ENCODE measurements at regions not wholly inside any gene's neighbourhood (a gene's known extent, or its start where the extent isn't known, plus 50 kb on each side); places are given as distances from the start of the nearest gene placed in this dataset.

DNA sequence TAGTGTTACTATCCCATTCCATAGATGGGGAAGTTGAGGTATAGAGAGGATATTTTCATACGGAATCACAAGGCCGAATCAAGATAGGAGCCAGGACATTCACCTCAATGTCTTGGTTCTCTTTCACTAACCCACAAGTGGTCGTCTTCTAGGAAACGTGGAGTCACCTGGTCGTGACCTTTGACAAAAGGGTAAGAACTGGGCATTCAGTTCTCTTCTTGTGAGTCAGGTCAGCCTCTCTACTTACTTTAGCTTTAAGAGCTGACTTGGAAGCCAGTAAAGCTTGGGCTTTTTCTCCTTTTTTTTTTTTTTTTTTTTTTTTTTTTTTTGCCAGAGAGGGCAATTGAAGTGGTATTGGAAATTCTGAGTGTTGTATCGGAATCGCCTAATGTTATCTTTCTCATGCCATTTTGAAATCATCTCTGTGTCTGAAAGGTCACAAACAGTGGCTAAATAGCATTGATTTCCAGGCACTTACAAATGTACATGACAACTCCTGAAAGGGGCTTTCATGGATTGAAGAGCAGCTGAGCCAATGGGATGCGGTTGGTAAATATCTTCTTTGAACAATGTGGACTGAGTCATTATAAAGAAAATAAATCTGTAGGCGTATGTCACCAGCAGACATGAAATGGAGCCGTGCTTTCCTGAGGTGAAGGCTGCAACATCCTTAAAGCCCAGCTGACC, 356.9 kb downstream of the KIF16B start:
- Histone ChIP-seq H3K4me1 (ENCODE audit: insufficient read depth, low read length) (peaks cover 12% of the 10 kb centered on the region; the same call in 1 of the 2 replicates), H3K36me3 (ENCODE audit: low read depth, low read length) (no peaks in the 10 kb centered on the region), H3K27me3 (ENCODE audit: low read length) (no peaks in the 10 kb centered on the region), H3K4me3 (ENCODE audit: low read length) (no peak overlapping the region), H3K9me3 (ENCODE audit: low read length) (no peaks in the 10 kb centered on the region), H3K79me2 (ENCODE audit: low read length) (no peaks in the 10 kb centered on the region), H3K27ac (ENCODE audit: low read length) (peak overlapping the region; percentile 39), H2AFZ (ENCODE audit: low read length) (peak overlapping the region; percentile 29; the same call in 1 of the 2 replicates), H3K9me2 (replicated peaks; ENCODE audit: low read length) (no peaks in the 10 kb centered on the region), H3F3A (ENCODE audit: low read length, unreplicated experiment) (no peaks in the 10 kb centered on the region), H3K4me2 (ENCODE audit: low read length) (peak overlapping the region; percentile 4; the same call in 1 of the 2 replicates), H4K20me1 (ENCODE audit: low read length) (no peaks in the 10 kb centered on the region), H3K9ac (ENCODE audit: low read length) (no peak overlapping the region)
- DNase-seq (peak; percentile 75), ATAC-seq (peak; percentile 88)
- ChIA-PET POLR2A (ENCODE audit: unreplicated experiment) (no interaction called here), CTCF (no interaction called here)
- BruUV-seq (replicated peaks) = no TSS peak
- TF ChIP-seq EZH2 (IDR thresholded peaks at IDR 0.05; ENCODE audit: low read length, unreplicated experiment) (no peak), EZH2phosphoT487 (IDR thresholded peaks at IDR 0.05; ENCODE audit: borderline replicate concordance, low read length) (no peak), CTCF (conservative IDR thresholded peaks at IDR 0.05; ENCODE audit: low read depth, low read length) (no peak)
- intact Hi-C loops (cut with micrococcal nuclease) = no loop called here

DNA sequence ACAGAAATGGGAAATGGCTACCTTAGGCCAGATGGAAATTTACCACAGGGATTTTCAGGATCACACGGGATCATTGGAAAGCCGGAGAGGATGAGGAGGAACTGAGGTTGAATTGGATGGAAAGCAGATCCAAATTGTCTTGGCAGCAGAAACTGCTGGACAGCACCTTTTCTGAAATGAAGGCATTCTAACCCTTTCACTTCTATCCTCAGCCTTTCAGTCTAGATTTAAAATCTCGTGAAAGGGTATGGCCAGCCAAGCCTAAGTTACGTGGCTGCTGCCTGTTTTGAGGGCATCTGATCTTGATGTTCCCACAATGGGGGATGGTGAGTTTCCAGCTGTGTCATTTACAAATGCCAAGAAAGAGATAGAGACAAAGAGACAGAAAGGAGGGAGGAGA, 358.2 kb downstream of the KIF16B start:
- BruUV-seq (replicated peaks) = no TSS peak
- Histone ChIP-seq H3K27ac (ENCODE audit: low read length) (no peak overlapping the region), H3F3A (ENCODE audit: low read length, unreplicated experiment) (no peaks in the 10 kb centered on the region), H3K79me2 (ENCODE audit: low read length) (no peaks in the 10 kb centered on the region), H3K4me2 (ENCODE audit: low read length) (no peak overlapping the region), H3K27me3 (ENCODE audit: low read length) (no peaks in the 10 kb centered on the region), H3K9me2 (replicated peaks; ENCODE audit: low read length) (no peaks in the 10 kb centered on the region), H2AFZ (ENCODE audit: low read length) (no peak overlapping the region), H3K4me3 (ENCODE audit: low read length) (no peak overlapping the region), H3K36me3 (ENCODE audit: low read depth, low read length) (no peaks in the 10 kb centered on the region), H3K9ac (ENCODE audit: low read length) (no peak overlapping the region), H4K20me1 (ENCODE audit: low read length) (no peaks in the 10 kb centered on the region), H3K9me3 (ENCODE audit: low read length) (no peaks in the 10 kb centered on the region), H3K4me1 (ENCODE audit: insufficient read depth, low read length) (peaks cover 12% of the 10 kb centered on the region; the same call in 1 of the 2 replicates)
- ATAC-seq = no peak
- intact Hi-C loops (cut with micrococcal nuclease) = no loop called here
- ChIA-PET CTCF (no interaction called here), POLR2A (ENCODE audit: unreplicated experiment) (no interaction called here)
- no peak for DNase-seq
- no peak for TF ChIP-seq EZH2phosphoT487 (IDR thresholded peaks at IDR 0.05; ENCODE audit: borderline replicate concordance, low read length)
- no peak for TF ChIP-seq CTCF (conservative IDR thresholded peaks at IDR 0.05; ENCODE audit: low read depth, low read length)
- no peak for TF ChIP-seq EZH2 (IDR thresholded peaks at IDR 0.05; ENCODE audit: low read length, unreplicated experiment)

DNA sequence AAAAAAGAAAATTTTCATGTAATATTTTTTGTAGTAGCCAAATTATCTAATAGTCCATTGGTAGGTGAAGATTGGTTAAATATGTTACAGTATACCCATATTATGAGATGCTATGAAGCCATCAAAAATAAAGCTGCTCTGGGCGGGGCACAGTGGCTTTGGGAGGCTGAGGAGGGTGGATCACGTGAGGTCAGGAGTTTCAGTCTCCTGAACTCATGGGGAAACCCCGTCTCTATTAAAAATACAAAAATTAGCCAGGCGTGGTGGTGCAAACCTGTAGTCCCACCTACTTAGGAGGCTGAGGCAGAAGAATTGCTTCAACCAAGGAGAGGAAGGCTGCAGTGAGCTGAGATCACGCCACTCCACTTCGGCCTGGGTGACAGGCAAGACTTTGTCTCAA, 360.5 kb downstream of the KIF16B start:
- CTCF ChIA-PET = no interaction called here
- no TSS peak for BruUV-seq (replicated peaks)

More for the DNA sequence above, 360.5 kb downstream of the KIF16B start:
- ATAC-seq (no peak), DNase-seq (no peak)
- Histone ChIP-seq H2AFZ (ENCODE audit: low read length) (no peak overlapping the region), H3K9me3 (ENCODE audit: low read length) (no peaks in the 10 kb centered on the region), H3K27me3 (ENCODE audit: low read length) (no peaks in the 10 kb centered on the region), H4K20me1 (ENCODE audit: low read length) (no peaks in the 10 kb centered on the region), H3K27ac (ENCODE audit: low read length) (no peak overlapping the region), H3K4me3 (ENCODE audit: low read length) (no peak overlapping the region), H3K4me2 (ENCODE audit: low read length) (no peak overlapping the region), H3K4me1 (ENCODE audit: insufficient read depth, low read length) (peaks cover 12% of the 10 kb centered on the region; the same call in 1 of the 2 replicates), H3K9ac (ENCODE audit: low read length) (no peak overlapping the region), H3K79me2 (ENCODE audit: low read length) (no peaks in the 10 kb centered on the region), H3F3A (ENCODE audit: low read length, unreplicated experiment) (no peaks in the 10 kb centered on the region), H3K36me3 (ENCODE audit: low read depth, low read length) (no peaks in the 10 kb centered on the region), H3K9me2 (replicated peaks; ENCODE audit: low read length) (no peaks in the 10 kb centered on the region)
- POLR2A ChIA-PET (ENCODE audit: unreplicated experiment) = no interaction called here
- intact Hi-C loops (cut with micrococcal nuclease) = no loop called here
- TF ChIP-seq EZH2phosphoT487 (IDR thresholded peaks at IDR 0.05; ENCODE audit: borderline replicate concordance, low read length) (no peak), CTCF (conservative IDR thresholded peaks at IDR 0.05; ENCODE audit: low read depth, low read length) (no peak), EZH2 (IDR thresholded peaks at IDR 0.05; ENCODE audit: low read length, unreplicated experiment) (no peak)
